ENCODE measurements at regions not wholly inside any gene's neighbourhood (a gene's known extent, or its start where the extent isn't known, plus 50 kb on each side); places are given as distances from the start of the nearest gene placed in this dataset.

DNA sequence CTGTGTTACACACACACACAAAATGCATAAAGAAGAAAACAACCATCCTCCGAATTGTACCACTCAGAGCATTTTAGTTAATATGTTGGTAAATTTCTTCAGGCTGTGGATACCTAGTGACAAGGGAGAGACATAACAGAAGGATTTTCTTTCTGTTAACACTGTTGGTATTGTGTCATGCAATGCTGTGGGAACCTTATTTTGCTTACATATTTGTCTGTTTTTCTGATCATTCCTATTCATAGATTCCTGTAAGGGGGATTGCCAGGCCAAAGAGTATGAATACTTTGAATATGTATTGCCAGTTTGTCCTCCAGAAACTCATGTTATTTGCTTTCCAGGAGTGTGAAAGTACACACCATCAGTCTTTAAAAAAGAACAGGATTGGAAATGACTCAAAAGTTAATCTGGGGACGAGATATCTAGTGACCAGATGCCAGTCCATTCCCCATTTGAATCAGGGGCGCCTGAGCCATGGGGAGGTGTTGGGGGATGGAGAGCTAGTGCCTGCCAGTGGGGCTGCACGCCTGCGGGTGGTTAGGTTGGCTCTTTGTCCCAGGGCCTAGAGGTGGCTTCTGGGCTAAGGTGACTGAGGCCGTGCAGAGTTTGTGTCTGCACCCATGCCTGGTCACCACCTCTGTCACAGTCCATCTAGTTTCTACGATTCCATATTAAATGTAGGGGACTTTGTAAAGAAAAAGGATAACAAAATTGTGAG is 142.0 kb downstream of the PTPN20 start:
- DNase-seq: no peak

DNA sequence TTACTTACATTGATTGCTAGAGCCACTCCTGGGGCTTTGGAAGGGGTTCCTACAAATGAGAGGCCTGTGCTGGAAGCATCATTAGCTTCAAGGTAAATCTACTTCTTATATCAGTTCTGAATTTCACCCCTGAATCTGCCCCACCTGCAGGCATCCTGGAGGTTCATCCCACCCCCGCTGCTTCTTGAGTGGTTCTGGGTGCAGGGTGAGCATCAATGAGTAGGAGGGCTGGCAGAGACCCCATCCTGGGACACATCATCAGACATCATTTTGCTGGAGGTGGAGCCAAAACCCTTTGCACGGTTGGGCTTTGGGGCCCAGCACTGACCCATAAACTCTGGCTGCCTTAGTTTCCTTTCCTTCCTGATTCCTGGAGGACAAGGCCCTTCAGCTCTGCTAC is 143.7 kb downstream of the PTPN20 start:
- DNase-seq: no peak

DNA sequence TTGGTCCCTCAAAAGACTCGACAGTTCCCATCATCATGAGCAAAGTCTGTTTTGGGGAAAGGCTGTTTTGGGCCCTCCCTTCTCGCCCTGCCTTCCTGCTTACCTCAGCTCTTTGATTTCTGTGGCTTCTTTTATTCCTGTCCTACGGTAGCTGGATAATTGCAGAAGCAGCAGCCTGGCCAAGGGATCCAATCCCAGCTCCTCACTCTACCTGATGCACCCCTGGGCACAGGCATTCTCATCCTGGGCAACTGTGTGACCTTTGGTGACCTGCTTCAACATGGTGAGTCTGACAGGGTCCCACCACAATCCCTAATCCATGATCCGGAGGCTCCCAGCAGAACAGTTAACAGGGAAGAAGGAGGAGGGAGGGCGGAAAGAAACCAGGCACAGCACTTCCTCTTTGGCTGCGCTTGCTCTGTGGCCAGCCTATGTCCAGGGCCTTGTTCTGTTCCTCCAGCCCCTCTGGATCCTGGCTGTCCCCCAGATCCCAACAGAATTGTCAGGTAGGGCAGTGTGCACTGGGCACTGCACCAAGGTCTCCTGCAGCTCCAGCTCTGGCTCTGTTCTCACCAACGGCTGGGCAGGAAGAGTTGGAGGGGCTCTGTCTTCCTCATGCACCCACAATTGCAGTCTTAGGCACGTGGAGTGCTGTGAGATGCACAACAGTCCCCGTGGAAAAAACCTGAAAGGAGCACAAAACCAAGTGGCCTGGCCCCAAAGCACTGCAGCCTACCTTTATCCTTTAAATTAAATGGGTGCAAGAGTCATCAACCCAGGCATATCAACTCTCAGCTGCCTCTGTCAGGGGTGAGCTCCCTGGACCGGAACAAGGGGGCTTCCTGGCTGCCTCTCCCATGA is 144.4 kb downstream of the PTPN20 start:
- DNase-seq: no peak

DNA sequence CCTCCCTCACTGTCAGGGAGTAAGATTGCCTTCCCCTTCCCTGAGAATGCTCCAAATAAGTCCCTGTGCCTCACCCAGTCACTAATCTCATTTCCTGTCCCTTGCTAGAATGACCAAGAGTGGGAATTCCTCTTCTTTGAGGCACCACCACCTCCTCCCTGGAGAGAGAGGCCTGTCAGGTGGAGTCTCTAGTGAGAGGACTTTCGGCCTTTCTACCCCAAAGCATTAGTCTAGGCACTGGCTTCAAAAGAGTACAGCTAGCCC is 145.0 kb downstream of the PTPN20 start:
- DNase-seq: no peak

DNA sequence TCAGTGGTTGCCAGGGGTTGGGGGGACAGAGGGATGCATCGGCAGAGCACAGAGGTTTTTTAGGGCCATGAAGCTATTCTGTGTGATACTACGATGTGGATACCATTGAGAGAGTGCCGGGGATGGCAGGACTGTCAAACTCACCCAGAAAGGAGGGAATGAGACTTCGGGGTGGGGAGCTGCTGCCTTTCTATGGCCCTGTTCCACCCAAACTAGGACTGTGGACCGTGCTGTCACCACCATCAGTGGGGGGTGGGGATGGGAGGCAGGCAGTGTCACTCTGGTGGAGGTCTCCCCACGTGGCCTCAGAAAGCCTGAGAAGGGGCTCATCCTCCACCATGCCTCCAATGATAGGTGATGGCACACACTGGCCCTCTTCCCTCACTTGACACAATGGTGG is 146.2 kb downstream of the PTPN20 start:
- no peak for DNase-seq

DNA sequence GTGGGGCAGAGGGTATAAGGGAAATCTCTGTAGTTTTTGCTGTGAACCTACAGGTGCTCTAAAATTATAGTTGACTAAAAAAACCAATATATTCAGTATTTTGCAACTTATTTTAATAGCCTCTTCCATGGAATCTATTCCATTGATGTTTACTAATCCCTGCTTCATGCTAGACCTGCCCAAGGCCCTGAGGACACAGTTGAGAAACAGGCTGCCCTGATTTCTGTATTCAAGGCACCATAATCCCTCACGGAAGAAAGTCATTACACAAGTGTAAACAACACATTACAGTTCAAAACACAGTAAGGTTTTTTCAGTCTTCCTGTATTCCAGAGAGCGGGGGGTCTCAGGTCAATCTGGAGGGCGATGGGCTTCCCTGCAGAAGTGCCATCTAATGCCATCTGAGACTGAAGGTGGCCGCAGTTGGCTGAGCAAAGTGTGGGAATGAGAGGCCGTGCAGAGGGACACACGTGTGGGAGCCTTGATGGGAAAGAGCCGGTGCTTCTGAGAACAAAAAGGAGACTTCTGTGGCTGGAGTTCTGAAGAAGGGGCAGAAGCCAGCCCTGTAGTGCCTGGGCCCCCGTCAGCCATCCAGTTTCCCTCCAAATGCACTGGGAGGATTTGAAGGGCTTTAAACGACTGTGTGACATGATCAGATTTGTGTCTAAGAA is 146.9 kb downstream of the PTPN20 start:
- no peak for DNase-seq

DNA sequence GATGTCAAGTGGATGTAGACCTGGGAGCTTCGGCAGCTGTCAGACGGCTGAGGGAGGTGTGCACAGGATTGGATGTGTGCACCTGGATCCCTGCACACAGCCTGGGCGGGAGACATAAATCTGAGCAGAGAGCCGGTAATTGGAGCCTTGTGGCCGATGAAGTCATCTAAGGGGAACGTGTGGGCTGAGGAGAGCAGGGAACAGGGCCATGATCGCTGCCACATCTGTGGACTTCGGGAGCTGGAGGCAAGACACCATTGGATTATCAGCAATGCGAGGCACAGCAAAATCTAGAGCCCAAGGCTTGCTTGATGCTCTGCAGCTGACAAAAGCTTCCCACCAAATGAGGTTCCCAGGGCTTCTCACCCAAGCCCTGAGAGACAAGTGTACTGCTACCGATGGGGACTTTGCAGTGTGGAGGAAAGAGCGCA is 147.7 kb downstream of the PTPN20 start:
- DNase-seq: no peak

DNA sequence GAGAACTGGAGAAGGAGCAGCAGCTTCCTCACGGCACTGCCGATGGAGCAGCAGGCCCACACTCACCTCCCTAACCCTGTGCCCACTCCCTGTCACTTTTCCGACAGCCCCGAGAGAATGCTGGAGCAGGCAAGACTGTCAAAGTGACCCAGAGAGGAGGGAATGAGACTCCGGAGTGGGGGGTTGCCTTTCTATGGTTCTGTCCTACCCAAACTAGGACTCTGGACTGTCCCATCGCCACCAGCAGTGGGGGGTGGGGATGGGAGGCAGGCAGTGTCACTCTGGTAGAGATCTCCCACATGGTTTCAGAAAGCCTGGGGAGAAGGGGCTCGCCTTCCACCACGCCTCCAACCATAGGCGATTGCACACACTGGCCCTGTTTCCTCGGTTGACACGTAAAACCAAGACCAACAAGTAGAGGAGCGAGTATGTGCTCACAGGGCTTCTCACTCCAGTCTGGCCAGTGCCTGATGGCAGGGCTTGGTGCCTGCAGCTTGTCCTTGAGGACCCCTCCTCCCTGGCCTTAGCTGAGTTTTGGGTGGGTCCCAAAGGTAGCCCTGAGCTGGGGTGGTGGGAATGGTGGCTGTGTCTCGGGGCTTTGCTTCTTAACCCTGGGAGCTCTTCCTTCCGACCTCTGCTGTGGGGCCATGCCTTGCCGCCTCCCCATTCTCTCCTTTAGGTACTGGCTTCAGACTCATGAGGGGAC is 148.5 kb downstream of the PTPN20 start:
- DNase-seq: no peak

DNA sequence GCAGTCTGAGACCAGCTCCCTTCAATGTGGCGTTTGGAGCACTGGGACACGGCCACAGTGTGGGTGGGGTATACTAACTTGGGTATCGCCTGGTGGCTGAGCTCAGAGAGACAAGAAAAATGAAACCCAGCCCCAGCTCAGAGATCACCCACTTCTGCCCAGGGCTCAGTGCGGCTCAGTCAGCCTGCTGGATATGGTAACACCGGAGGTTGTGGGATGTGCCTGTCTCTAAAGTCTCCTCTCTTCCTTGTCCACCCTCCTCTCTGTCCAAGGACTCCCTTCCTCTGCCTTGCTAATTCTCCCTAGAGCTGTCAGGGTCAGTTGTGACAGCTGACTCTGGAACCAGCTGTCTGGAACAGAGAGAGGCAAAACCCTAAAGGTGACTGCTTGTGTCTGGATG is 149.1 kb downstream of the PTPN20 start:
- DNase-seq: no peak

DNA sequence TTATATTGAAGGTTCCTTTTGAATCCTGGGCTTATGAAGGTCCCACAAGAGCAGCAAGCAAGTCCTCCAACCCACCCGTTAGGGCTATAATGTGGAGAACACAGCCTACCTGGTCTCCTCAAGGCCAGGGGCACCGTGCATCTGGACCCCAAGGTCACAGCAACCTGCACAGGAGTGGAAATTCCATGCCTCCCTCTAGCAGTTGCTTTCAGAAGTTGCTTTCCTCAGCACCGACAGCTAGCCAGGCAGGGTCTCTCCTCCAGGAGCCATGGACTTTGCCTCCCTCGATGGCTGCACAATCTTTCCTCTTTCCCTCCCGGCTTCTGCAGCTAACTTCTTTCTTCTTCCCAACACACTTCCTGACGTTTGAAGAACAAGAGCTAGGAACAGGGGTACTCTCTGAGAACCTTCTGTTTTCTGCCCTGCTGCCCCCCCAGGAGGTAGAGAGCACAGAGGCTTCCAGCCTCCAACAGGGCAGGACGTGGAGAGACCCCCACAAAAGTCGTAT is 149.8 kb downstream of the PTPN20 start:
- no peak for DNase-seq

DNA sequence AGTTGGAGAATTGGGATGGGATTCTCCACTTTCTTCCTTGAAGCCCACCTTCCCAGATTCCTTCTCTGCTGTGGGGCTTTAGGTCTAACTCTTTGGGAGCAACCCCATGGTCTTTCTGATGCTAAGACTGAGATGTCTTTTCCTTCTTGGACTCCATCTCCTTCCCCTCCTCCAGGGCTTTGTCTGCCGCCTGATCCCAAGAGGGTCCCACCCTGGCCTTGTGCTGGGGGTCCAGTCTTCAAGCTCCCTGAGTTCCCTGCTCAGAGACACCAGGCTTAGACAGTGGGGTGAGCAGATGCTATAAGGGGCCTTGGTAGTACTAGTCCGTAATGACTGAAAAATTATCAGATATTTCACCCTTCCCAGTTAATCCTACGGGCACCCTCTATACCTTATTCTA is 150.5 kb downstream of the PTPN20 start:
- DNase-seq: no peak

DNA sequence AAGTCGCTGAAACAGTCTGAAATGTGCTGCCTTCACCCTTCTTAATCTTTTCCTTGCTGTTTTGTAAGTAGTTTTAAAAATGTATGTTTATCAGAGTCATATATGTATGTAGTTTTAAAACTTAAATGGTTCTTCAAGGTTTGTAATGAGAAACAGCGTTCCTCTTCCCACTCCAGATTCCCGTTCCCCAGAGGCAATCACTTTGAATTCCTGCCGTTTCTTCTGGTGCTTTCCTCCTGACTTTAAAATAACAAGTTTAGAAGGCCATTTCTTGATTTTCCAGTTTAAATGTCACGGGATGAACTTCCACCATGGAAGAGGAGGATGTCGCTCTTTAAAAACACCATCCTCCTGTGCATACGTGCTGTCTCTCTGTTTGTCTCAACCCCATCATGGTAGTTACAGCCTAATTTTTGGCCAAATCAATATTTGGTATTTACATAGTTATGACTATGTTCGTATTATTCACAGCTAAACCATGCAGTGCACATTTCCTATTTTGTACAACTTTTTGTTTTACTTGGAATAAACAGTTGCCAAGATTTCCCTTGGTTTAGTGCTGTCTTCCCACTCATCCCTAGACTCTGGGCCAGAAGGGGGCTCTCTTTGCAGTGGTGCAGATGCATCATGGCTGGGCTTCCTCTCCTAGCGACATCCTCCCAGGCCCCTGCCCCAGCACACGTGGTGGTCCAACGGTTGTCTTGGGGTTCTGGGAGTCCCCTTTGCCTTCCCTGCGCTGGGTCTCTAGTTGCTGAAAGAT is 151.4 kb downstream of the PTPN20 start:
- no peak for DNase-seq

DNA sequence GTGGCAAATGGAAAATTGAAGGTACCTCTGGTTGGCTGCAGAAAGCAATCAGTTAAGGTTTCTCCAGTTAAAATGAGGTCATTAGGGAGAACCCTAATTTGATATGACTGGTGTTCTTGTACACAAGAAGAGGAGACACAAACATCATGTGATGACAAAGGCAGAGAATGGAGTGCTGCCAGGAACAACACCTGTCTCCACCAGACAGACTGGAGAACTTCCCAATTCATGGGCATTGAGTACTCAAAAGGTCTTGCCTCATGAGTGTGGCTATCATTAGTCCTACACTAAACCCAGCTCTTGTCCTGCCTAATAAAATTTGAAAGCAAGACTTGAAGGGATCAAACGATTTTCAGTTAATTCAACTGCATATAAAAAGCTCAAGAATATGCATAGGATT is 152.6 kb downstream of the PTPN20 start:
- no peak for DNase-seq

DNA sequence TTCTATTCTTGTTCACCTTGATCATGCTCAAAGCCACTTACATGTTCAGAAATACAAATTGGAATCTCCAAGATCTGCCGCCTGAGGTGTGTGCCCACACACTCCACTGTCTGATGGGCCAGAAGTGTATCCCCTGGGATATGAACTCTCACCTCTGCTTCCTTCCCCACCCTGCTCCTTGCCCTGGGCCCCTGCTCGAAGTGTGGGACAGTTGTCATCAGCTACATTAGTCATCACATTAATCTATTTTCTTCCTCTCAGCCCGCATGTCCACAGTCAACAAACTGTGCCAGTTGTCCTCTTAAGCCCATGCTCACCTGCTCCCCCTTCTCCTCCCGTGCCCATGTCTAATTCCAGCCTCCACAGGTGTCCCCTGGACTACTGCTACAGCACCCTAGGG is 154.7 kb downstream of the PTPN20 start:
- DNase-seq: no peak

DNA sequence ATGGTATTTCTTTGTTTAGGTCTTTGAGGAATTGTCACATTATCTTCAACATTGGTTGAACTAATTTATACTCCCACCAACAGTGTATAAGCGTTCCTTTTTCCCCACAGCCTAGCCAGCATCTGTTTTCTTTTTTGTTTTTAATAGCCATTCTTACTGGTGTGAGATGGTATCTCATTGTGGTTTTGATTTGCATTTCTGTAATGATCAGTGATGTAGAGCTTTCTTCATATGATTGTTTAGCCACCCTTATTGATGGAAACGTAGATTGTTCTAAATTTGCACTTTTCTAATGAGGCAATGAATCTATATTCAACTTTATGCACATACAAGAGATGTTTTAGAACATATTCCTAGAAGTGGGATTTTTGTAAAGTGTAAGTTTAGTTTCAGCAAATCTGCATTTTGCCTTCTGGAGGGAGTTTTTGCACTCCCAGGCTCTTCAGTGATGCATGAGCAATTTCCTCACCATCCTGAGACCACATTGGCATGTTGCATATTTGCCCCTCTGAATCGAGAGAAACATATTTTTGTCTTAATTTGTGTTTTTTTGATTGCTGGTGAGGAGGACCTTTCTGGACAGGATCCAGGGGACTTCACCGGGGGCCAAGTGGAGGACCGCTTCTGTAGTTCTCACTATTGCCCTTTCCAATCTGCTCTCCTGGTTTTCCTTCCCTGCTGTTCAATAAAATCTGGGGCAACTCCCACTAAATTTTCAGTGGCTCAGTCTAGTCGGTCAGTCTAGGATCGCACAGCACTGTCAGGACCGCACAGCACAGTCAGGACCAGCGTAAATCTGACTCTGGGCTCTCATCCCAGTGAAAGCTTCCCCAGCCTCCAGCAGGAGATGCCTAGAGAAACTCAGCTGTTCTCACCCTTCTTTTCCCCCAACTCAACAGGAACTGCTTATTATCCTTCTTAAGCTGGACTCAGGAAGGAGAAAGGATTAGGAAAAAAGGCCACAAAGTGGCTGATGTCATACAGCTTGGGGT is 157.0 kb downstream of the PTPN20 start:
- peak; percentile 36 for DNase-seq

DNA sequence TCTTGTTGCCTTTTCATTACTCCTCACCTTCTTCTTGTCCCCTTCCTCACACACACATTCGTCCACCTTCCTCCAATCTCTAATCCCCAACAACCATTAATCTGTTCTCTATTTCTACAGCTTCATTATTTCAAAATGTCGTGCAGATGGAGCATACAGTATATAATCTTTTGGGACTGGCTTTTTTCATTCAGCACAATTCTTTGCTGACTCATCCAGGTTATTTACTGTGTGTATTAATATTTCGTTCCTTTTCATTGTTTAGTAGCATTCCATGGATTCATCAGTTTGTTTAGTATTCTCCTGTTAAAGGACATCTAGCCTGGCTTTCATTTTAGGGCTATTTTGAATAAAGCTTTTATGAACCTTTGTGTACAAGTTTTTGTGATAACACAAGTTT is 159.3 kb downstream of the PTPN20 start:
- DNase-seq: no peak

DNA sequence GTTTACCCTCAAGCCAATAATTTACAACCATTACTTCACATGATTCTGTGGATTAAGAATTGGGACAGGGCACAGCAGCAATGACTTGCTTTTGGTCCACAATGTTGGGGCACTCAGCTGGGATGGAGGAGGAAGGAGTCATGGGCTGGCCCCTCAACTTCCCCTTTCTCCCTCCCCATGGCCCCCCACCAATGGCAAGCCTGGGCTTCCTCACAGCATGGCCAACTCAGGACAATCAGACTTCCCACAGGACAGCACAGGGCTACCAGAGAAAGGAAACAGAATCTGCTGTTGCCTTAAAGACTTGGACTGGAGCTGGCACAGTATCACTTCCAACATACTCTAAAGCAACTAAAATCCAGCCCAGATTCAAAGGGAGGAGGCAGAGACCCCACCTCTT is 160.7 kb downstream of the PTPN20 start:
- no peak for DNase-seq

DNA sequence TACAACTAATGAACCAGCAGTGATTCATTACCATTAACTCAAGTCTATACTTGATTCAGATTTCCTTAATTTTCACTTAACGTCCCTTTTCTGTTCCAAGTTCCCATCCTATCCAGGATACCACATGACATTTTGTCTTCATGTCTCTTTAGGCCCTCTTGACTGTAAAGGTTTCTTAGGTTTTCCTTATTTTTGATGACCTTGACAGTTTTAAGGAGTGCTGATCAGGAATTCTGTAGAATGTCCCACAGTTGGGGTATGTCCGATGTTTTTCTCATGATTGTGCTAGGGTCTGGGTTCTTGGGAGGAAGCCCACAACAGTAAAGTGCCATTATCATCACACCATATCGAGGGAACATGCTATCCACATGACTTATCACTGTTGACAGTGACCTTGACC is 162.7 kb downstream of the PTPN20 start:
- no peak for DNase-seq

DNA sequence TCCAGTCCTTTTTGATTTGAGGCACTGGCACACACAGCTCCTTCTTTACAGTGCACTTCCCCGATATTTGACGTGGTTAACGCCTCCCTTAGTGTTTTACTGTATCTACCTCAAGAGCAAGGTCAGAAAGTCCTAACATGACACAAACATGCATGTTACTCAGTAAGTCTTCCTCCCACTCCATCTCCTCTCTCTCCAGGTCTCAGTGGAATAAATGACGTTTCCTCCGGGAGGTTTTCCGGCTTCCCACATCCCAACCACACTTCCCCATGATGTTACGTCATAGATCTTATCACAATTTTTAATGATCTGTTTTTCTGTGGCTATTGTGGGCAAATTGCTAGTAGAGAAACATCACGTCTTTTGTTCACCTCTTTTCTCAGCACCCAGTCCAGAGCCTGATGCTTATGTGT is 165.7 kb downstream of the PTPN20 start:
- no peak for DNase-seq

DNA sequence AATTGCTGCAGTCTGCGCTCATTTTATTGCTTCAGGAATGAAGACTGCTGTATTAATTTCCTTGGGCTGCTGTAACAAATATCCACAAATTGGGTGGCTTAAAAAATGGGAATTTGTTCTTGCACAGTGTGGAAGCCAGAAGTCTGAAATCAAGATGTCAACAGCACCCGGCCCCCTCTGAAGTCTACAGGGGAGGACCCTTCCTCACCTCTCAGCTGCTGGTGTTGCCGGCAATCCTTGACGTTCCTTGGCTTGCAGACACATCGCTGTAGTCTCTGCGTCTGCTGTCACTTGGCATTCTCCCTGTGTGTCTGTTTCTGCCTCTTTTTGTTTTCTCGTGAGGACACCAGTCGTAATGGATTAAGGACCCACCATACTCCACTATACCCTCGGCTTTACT is 166.2 kb downstream of the PTPN20 start:
- no peak for DNase-seq

DNA sequence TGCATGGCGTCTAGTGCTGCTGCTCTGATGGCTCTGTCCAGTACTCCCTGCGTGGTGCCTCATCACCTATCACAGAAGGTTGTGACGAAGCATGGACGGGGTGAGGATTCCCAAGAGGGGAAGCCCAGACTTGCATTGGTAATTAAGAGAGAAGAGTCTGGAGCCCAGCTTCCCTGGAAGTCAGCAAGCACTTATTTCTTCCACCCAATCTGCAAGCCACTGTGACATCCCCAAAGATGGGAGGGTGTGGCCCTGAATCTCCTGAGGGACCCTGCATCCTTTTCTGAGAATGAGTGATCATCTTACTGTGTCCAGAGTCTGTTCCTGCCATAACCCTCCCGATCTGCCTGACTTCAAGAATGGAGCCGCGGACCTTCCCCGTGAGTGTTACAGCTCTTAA is 166.7 kb downstream of the PTPN20 start:
- DNase-seq: no peak

Measured in hindlimb muscle (tissue), 1 donor.